ENCODE measurements at regions not wholly inside any gene's neighbourhood (a gene's known extent, or its start where the extent isn't known, plus 50 kb on each side); places are given as distances from the start of the nearest gene placed in this dataset.
"Not testable (repeated sequence)": the region's sequence is repeated elsewhere in the genome, so short reads cannot be mapped to it uniquely, and the experiment has no call there.

DNA sequence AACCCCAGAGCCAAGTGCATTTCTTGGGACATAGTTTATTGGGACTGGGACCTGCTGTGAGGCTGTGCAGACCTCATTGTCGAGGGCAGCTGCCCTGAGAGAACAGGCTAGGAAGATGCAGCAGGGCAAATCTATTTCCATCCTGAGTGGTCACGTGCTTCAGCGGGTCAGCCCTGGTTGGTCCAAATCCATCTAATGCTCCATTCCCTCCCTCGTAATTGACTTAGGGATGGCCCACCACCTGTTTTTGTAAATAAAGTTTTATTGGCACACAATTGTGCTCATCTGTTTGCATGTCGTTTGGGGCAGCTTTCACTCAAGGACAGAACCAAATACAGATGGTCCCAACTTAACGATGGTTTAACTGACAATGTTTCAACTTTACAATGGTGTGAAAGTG is 75.5 kb upstream of the ADGRE5 start:
- Histone ChIP-seq H3K4me1 (ENCODE audit: control insufficient read depth, insufficient read depth, low read length) (no peaks in the 10 kb centered on the region), H3K9me3 (replicated peaks; ENCODE audit: control insufficient read depth, low read depth, low read length) (no peaks in the 10 kb centered on the region), H3K36me3 (ENCODE audit: control insufficient read depth, insufficient read depth, low read length) (no peaks in the 10 kb centered on the region), H3K4me3 (ENCODE audit: low read length) (no peak overlapping the region), H3K27me3 (ENCODE audit: control insufficient read depth, insufficient read depth, low read length) (peaks cover 5% of the 10 kb centered on the region), H3K27ac (ENCODE audit: low read length) (no peak overlapping the region)
- 62% methylated on average over 3 of the region's 6 CpGs for WGBS (ENCODE audit: insufficient coverage)
- no peak for DNase-seq

DNA sequence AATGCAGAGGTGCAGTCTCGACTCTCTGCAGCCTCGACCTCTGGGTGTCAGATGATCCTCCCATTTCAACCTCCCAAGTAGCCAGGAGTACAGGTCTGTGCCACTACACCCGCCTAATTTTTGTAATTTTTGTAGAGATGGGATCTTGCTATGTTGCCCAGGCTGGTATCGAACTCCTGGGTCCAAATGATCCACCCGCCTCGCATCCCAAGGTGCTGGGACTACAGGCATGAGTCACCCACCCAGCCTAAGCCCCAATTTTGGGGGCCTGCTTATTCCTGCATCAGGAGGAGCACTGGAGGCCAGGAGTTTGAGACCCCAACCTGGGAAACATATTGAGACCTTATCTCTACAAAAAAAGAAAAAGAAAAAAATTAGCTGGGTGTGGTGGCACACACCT is 80.1 kb upstream of the ADGRE5 start:
- H3K36me3 ChIP-seq (ENCODE audit: control insufficient read depth, insufficient read depth, low read length): no peaks in the 10 kb centered on the region
- no peaks in the 10 kb centered on the region for H3K4me1 ChIP-seq (ENCODE audit: control insufficient read depth, insufficient read depth, low read length)
- no peak overlapping the region for H3K27ac ChIP-seq (ENCODE audit: low read length)
- peaks cover 5% of the 10 kb centered on the region for H3K27me3 ChIP-seq (ENCODE audit: control insufficient read depth, insufficient read depth, low read length)
- 95% methylated on average over 3 of the region's 6 CpGs for WGBS (ENCODE audit: insufficient coverage)
- H3K9me3 ChIP-seq (replicated peaks; ENCODE audit: control insufficient read depth, low read depth, low read length): no peaks in the 10 kb centered on the region
- no peak overlapping the region for H3K4me3 ChIP-seq (ENCODE audit: low read length)
- no peak for DNase-seq

- Histone ChIP-seq H3K4me3 (ENCODE audit: low read length) (no peak overlapping the region), H3K27me3 (ENCODE audit: control insufficient read depth, insufficient read depth, low read length) (peaks cover 5% of the 10 kb centered on the region), H3K4me1 (ENCODE audit: control insufficient read depth, insufficient read depth, low read length) (no peaks in the 10 kb centered on the region), H3K27ac (ENCODE audit: low read length) (no peak overlapping the region), H3K9me3 (replicated peaks; ENCODE audit: control insufficient read depth, low read depth, low read length) (no peaks in the 10 kb centered on the region), H3K36me3 (ENCODE audit: control insufficient read depth, insufficient read depth, low read length) (no peaks in the 10 kb centered on the region)
- DNase-seq: no peak
- WGBS (ENCODE audit: insufficient coverage): no CpG with 5 or more reads among the region's 6 CpGs
These were observed 80.9 kb upstream of the ADGRE5 start for GRCh38 chr19:14300303-14300702.

DNA sequence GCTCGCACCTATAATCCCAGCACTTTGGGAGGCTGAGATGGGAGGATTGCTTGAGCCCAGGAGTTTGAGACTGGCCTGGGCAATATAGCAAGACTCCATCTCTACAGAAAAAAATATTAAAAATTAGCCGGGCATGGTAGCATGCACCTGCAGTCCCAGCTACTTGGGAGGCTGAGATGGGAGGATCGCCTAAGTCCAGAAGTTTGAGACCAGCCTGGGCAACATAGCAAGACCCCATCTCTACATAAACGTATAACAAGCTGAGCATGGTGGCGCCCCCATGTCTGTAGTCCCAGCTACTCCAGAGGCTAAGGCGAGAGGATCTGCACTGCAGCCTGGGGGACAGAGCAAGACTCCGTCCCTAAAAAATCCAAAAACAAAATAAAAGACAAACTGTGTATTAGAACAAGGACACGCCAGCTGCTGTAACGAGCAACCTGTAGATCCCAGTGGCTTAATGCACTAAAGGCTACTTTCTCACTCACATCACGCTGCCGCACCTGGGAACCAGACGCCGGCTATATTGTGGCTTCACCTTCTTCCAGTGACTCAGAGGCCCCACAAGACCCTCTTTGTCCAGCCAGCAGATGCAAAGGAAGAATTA is 81.9 kb upstream of the ADGRE5 start:
- not testable (repeated sequence) for H3K27ac ChIP-seq (ENCODE audit: low read length); H3K4me1 ChIP-seq (ENCODE audit: control insufficient read depth, insufficient read depth, low read length); H3K4me3 ChIP-seq (ENCODE audit: low read length); H3K27me3 ChIP-seq (ENCODE audit: control insufficient read depth, insufficient read depth, low read length); DNase-seq; H3K36me3 ChIP-seq (ENCODE audit: control insufficient read depth, insufficient read depth, low read length); H3K9me3 ChIP-seq (replicated peaks; ENCODE audit: control insufficient read depth, low read depth, low read length)
- 93% methylated on average over 6 of the region's 13 CpGs for WGBS (ENCODE audit: insufficient coverage)

DNA sequence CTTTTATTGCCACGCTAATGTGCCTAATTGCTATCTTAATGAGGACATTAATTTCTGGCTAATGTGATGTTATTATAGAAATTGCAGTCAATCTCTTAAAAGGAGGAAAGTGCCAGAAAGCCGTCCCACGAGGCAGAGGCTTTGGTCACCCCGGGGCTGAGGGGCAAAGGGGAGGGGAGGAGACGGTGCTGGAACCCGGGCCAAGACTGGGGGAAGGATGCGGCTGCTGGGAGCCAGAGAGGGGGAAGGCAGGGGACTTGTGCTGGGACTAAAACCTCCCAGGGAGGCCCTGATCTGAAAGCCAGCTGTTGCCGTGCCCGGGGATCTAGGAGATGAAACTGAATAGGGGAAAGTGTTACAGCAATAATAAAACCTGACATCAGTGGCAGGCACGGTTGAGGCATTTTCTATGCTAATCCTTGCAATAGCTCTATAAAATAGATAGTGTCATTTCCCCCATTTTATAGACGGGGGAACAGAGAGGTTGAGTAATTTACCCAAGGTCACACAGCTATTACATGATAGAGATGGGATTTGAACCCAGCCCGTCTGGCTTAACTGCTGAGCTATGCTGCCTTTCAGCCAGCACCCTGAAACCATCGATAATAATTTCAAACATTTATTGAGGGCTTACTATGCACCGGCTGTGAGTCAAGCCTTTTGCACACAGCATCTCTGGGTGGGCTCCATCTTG is 83.2 kb upstream of the ADGRE5 start:
- H3K27ac ChIP-seq (ENCODE audit: low read length); H3K27me3 ChIP-seq (ENCODE audit: control insufficient read depth, insufficient read depth, low read length); H3K36me3 ChIP-seq (ENCODE audit: control insufficient read depth, insufficient read depth, low read length); H3K4me1 ChIP-seq (ENCODE audit: control insufficient read depth, insufficient read depth, low read length); H3K4me3 ChIP-seq (ENCODE audit: low read length); H3K9me3 ChIP-seq (replicated peaks; ENCODE audit: control insufficient read depth, low read depth, low read length): not testable (repeated sequence)
- 3% methylated on average over 3 of the region's 14 CpGs for WGBS (ENCODE audit: insufficient coverage)
- DNase-seq: peak; percentile 11

DNA sequence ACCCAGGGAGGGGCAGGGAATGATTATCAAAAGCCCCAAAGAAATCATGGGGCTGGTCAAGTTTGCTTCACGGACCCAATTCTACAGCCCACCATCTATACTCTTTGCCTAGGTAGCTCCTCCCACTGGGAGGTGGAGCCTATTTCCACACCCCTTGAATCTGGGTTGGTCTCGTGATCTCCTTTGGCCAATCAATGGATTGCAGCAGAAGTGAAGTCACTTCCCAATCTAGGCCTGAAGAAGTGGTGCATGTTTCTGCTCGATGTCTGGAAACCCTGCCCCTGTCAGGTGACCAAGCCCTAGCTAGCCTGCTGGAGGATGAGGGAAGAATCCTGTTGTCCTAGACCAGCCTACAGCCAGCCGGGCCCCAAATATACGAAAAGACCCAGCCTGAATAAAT is 86.3 kb upstream of the ADGRE5 start:
- 86% methylated on average over 3 of the region's 5 CpGs for WGBS (ENCODE audit: insufficient coverage)
- H3K4me3 ChIP-seq (ENCODE audit: low read length); H3K36me3 ChIP-seq (ENCODE audit: control insufficient read depth, insufficient read depth, low read length); H3K27ac ChIP-seq (ENCODE audit: low read length); H3K27me3 ChIP-seq (ENCODE audit: control insufficient read depth, insufficient read depth, low read length); H3K4me1 ChIP-seq (ENCODE audit: control insufficient read depth, insufficient read depth, low read length); H3K9me3 ChIP-seq (replicated peaks; ENCODE audit: control insufficient read depth, low read depth, low read length): not testable (repeated sequence)
- peak; percentile 27 for DNase-seq

GRCh38 chr19:14293816-14294170 is 87.5 kb upstream of the ADGRE5 start:
- not testable (repeated sequence) for H3K4me3 ChIP-seq (ENCODE audit: low read length); H3K27ac ChIP-seq (ENCODE audit: low read length); H3K9me3 ChIP-seq (replicated peaks; ENCODE audit: control insufficient read depth, low read depth, low read length); H3K36me3 ChIP-seq (ENCODE audit: control insufficient read depth, insufficient read depth, low read length); H3K4me1 ChIP-seq (ENCODE audit: control insufficient read depth, insufficient read depth, low read length); DNase-seq; H3K27me3 ChIP-seq (ENCODE audit: control insufficient read depth, insufficient read depth, low read length)
- 0% methylated on average over 2 of the region's 7 CpGs for WGBS (ENCODE audit: insufficient coverage)

GRCh38 chr19:14293101-14293815 is 87.3 kb upstream of the ADGRL1 start:
- H3K9me3 ChIP-seq (replicated peaks; ENCODE audit: control insufficient read depth, low read depth, low read length); H3K27me3 ChIP-seq (ENCODE audit: control insufficient read depth, insufficient read depth, low read length); H3K4me1 ChIP-seq (ENCODE audit: control insufficient read depth, insufficient read depth, low read length); H3K36me3 ChIP-seq (ENCODE audit: control insufficient read depth, insufficient read depth, low read length); H3K27ac ChIP-seq (ENCODE audit: low read length): not testable (repeated sequence)
- H3K4me3 ChIP-seq (ENCODE audit: low read length): peak overlapping the region; percentile 30
- peak; percentile 32 for DNase-seq
- WGBS (ENCODE audit: insufficient coverage): 9% methylated on average over 2 of the region's 26 CpGs

GRCh38 chr19:14289810-14290209 is 83.8 kb upstream of the ADGRL1 start:
- 71% methylated on average over 6 of the region's 15 CpGs for WGBS (ENCODE audit: insufficient coverage)
- not testable (repeated sequence) for H3K27ac ChIP-seq (ENCODE audit: low read length)

GRCh38 chr19:14287837-14288236 is 81.9 kb upstream of the ADGRL1 start:
- H3K9me3 ChIP-seq (replicated peaks; ENCODE audit: control insufficient read depth, low read depth, low read length); H3K27ac ChIP-seq (ENCODE audit: low read length); H3K36me3 ChIP-seq (ENCODE audit: control insufficient read depth, insufficient read depth, low read length); H3K27me3 ChIP-seq (ENCODE audit: control insufficient read depth, insufficient read depth, low read length); DNase-seq; H3K4me3 ChIP-seq (ENCODE audit: low read length); H3K4me1 ChIP-seq (ENCODE audit: control insufficient read depth, insufficient read depth, low read length): not testable (repeated sequence)
- 94% methylated on average over 2 of the region's 4 CpGs for WGBS (ENCODE audit: insufficient coverage)

More at GRCh38 chr19:14289810-14290209, 83.8 kb upstream of the ADGRL1 start:
- H3K4me1 ChIP-seq (ENCODE audit: control insufficient read depth, insufficient read depth, low read length); DNase-seq; H3K4me3 ChIP-seq (ENCODE audit: low read length); H3K36me3 ChIP-seq (ENCODE audit: control insufficient read depth, insufficient read depth, low read length); H3K9me3 ChIP-seq (replicated peaks; ENCODE audit: control insufficient read depth, low read depth, low read length); H3K27me3 ChIP-seq (ENCODE audit: control insufficient read depth, insufficient read depth, low read length): not testable (repeated sequence)
